HG03354 (cell line): ENCODE measurements at regions not wholly inside any gene's neighbourhood (a gene's known extent, or its start where the extent isn't known, plus 50 kb on each side); places are given as distances from the start of the nearest gene placed in this dataset.
"Not testable (repeated sequence)": the region's sequence is repeated elsewhere in the genome, so short reads cannot be mapped to it uniquely, and the experiment has no call there.

ENCODE experiments used
- ATAC-seq: cut with Tn5 transposase; IDR thresholded peaks from one replicate; pipeline ENCODE4 v1.9.1; 2021; ENCODE audit warnings: mild to moderate bottlenecking; ENCODE audit not compliant: unreplicated experiment, poor library complexity, severe bottlenecking

- no peak for ATAC-seq
Measured at GRCh38 chr10:85458324-85458723, 908.3 kb downstream of the GRID1 start.

GRCh38 chr10:85459906-85460305 is 906.7 kb downstream of the GRID1 start:
- ATAC-seq, result no peak

- ATAC-seq, result no peak
Measured at GRCh38 chr10:85464336-85464735, 902.3 kb downstream of the GRID1 start.

GRCh38 chr10:85477979-85478378 is 888.6 kb downstream of the GRID1 start:
- ATAC-seq, result no peak

- no peak for ATAC-seq
Measured at GRCh38 chr10:85490431-85490830, 876.2 kb downstream of the GRID1 start.

GRCh38 chr10:85491652-85492051 is 874.9 kb downstream of the GRID1 start:
- ATAC-seq, result no peak

GRCh38 chr10:85492684-85493083 is 873.9 kb downstream of the GRID1 start:
- no peak for ATAC-seq

GRCh38 chr10:85493703-85494102 is 872.9 kb downstream of the GRID1 start:
- ATAC-seq, result no peak

GRCh38 chr10:85504641-85505040 is 862.0 kb downstream of the GRID1 start:
- ATAC-seq, result not testable (repeated sequence)

GRCh38 chr10:85508159-85508558 is 858.4 kb downstream of the GRID1 start:
- no peak for ATAC-seq

GRCh38 chr10:85510682-85511081 is 855.9 kb downstream of the GRID1 start:
- no peak for ATAC-seq

GRCh38 chr10:85513436-85513835 is 853.2 kb downstream of the GRID1 start:
- ATAC-seq, result no peak

- no peak for ATAC-seq
Measured at GRCh38 chr10:85515316-85515715, 851.3 kb downstream of the GRID1 start.

GRCh38 chr10:85524001-85524666 is 842.5 kb downstream of the GRID1 start:
- ATAC-seq, result no peak

- ATAC-seq, result no peak
Measured at GRCh38 chr10:85527616-85528317, 838.8 kb downstream of the GRID1 start.

GRCh38 chr10:85528318-85528652 is 838.3 kb downstream of the GRID1 start:
- ATAC-seq, result no peak

GRCh38 chr10:85531706-85532105 is 834.9 kb downstream of the GRID1 start:
- no peak for ATAC-seq

- ATAC-seq, result no peak
Measured at GRCh38 chr10:85532773-85533172, 833.8 kb downstream of the GRID1 start.

- ATAC-seq, result no peak
Measured at GRCh38 chr10:85535926-85536325, 830.7 kb downstream of the GRID1 start.

GRCh38 chr10:85537561-85537960 is 829.0 kb downstream of the GRID1 start:
- ATAC-seq, result no peak

- no peak for ATAC-seq
Measured at GRCh38 chr10:85538601-85539000, 828.0 kb downstream of the GRID1 start.

GRCh38 chr10:85542152-85542551 is 824.4 kb downstream of the GRID1 start:
- no peak for ATAC-seq
